Sigmoid colon (tissue), 4 donors: ENCODE measurements at regions not wholly inside any gene's neighbourhood (a gene's known extent, or its start where the extent isn't known, plus 50 kb on each side); places are given as distances from the start of the nearest gene placed in this dataset.

Source experiments
- EP300 ChIP-seq, 4 donors: sonication (generic); formaldehyde crosslinking; IDR thresholded peaks; one replicate each; pipeline ENCODE4 v1.6.1; 2017; ENCODE audit warnings: antibody characterized with exemption in 4 of 4
- POLR2A ChIP-seq, 2 donors: fragments of 450-650 bp; IDR thresholded peaks; one replicate each; pipeline ENCODE4 v1.6.1; 2016; ENCODE audit warnings: antibody characterized with exemption in 2 of 2, mild to moderate bottlenecking in 2 of 2, moderate library complexity in 2 of 2
- POLR2AphosphoS5 ChIP-seq, 4 donors: sonication (generic); formaldehyde crosslinking; IDR thresholded peaks; one replicate each; pipeline ENCODE4 v1.6.1; 2017; ENCODE audit warnings: antibody characterized with exemption in 4 of 4
- TF ChIP-seq, protein P1 (sequence below), 4 experiments: fragments of 450-650 bp in 3 of 4; fragments of 200-600 bp in 1 of 4; IDR thresholded peaks; one replicate each; pipeline ENCODE4 v1.5.1; 2016 to 2019; ENCODE audit warnings: antibody characterized with exemption in 4 of 4, mild to moderate bottlenecking in 3 of 4, moderate library complexity in 2 of 4

DNA sequence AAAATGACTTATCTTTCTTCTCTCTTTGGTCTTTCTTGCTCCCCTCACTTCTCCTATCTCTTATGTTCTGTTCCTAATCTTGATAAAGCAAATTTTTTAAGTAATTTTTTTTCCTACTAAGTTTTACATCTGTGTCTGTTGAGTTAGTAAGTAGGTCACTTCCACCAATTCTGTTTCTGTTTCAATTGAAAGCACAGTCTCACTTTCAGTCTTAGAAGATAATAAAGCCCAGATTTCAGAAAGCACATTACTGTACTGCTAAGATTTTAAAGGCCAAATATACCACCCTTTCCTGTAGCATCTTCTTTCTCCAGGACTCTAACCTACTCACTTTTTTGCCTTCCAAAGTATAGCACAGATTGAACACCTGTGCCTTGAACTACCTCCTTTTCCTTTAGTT lies 866.1 kb upstream of the ADGRB3 start:
- TF ChIP-seq POLR2A (IDR thresholded peaks at IDR 0.05) = no peak
- TF ChIP-seq, protein P1, sequence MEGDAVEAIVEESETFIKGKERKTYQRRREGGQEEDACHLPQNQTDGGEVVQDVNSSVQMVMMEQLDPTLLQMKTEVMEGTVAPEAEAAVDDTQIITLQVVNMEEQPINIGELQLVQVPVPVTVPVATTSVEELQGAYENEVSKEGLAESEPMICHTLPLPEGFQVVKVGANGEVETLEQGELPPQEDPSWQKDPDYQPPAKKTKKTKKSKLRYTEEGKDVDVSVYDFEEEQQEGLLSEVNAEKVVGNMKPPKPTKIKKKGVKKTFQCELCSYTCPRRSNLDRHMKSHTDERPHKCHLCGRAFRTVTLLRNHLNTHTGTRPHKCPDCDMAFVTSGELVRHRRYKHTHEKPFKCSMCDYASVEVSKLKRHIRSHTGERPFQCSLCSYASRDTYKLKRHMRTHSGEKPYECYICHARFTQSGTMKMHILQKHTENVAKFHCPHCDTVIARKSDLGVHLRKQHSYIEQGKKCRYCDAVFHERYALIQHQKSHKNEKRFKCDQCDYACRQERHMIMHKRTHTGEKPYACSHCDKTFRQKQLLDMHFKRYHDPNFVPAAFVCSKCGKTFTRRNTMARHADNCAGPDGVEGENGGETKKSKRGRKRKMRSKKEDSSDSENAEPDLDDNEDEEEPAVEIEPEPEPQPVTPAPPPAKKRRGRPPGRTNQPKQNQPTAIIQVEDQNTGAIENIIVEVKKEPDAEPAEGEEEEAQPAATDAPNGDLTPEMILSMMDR (IDR thresholded peaks at IDR 0.05) = no peak
- no peak for TF ChIP-seq EP300 (IDR thresholded peaks at IDR 0.05)
- TF ChIP-seq POLR2AphosphoS5 (IDR thresholded peaks at IDR 0.05) = no peak
